Muscle layer of duodenum (tissue), 2 donors: ENCODE measurements at regions not wholly inside any gene's neighbourhood (a gene's known extent, or its start where the extent isn't known, plus 50 kb on each side); places are given as distances from the start of the nearest gene placed in this dataset.

Experiments
- H3K27ac ChIP-seq: one replicate; pipeline ENCODE4 v1.7.0; 2013; ENCODE audit warnings: mild to moderate bottlenecking, low read length
- H3K27me3 ChIP-seq: one replicate; pipeline ENCODE4 v1.7.0; 2013; ENCODE audit warnings: low read depth, mild to moderate bottlenecking, control low read depth, low read length
- H3K36me3 ChIP-seq, 2 donors: one replicate each; pipeline ENCODE4 v1.7.0; 2013; ENCODE audit warnings: low read length in 2 of 2, control low read depth in 1 of 2, mild to moderate bottlenecking in 1 of 2; ENCODE audit not compliant: insufficient read depth in 2 of 2, control insufficient read depth in 1 of 2
- H3K4me1 ChIP-seq, 2 donors: one replicate each; pipeline ENCODE4 v1.7.0; 2013; ENCODE audit warnings: low read length in 2 of 2, mild to moderate bottlenecking in 2 of 2, control low read depth in 1 of 2, moderate library complexity in 1 of 2; ENCODE audit not compliant: insufficient read depth in 2 of 2, control insufficient read depth in 1 of 2
- H3K4me3 ChIP-seq, 2 donors: one replicate each; pipeline ENCODE4 v1.7.0; 2013; ENCODE audit warnings: low read length in 2 of 2, low read depth in 1 of 2, mild to moderate bottlenecking in 1 of 2
- H3K9me3 ChIP-seq, 2 donors: one replicate each; pipeline ENCODE4 v1.7.0; 2013; ENCODE audit warnings: low read length in 2 of 2, control low read depth in 1 of 2, mild to moderate bottlenecking in 1 of 2; ENCODE audit not compliant: control insufficient read depth in 1 of 2
- donor health status: healthy.

DNA sequence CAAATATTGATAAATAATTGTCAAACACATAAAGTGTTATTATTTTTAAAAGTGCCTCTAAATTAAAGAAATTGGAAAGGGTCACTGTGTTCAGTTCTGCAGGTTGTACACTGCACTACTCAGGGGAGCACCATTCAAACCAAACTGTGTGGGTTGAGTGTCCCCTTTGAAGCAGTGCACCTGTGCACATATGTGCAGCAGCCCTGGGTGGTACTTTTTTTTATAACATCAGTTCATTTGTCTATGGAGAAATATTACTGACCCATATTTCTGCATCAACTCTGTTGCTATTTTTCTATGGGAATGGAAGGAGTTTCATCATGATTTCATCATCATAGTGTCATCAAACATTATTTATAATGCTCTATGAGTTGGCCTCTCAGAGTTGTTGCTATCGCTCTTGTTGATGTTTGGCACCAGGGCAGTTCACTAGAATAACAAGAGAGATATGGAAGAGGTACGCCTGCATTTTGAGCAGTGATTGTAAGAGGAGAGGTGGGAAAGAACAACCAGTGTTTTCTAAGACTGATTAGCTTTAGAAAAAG is 457.6 kb downstream of the TFAP2A start:
- Histone ChIP-seq H3K4me3 (no peak overlapping the region), H3K27me3 (no peaks in the 10 kb centered on the region), H3K27ac (no peak overlapping the region), H3K36me3 (no peaks in the 10 kb centered on the region), H3K4me1 (no peaks in the 10 kb centered on the region), H3K9me3 (no peaks in the 10 kb centered on the region)

DNA sequence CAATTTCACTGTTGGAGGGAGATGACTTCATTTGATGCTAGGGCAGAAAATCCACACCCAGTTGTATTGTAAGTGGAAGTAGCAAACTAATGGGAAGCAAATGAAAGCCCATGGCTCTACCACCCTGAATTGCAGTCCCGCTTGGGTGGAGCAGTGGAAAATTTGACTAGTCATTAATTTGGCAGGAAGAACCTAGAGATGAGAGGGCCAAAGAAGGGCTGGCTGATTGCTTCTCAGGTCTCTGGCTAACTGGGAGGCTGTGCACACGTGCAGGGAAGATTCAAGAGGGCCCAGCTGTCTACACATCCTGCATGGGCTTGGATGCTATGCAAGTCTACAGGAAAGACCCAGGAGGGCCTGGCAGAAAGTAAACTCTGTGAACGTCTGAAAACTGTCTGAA is 466.2 kb downstream of the TFAP2A start:
- H3K27me3 ChIP-seq = no peaks in the 10 kb centered on the region
- no peaks in the 10 kb centered on the region for H3K4me1 ChIP-seq
- H3K27ac ChIP-seq = no peak overlapping the region
- H3K9me3 ChIP-seq = no peaks in the 10 kb centered on the region
- no peaks in the 10 kb centered on the region for H3K36me3 ChIP-seq
- no peak overlapping the region for H3K4me3 ChIP-seq

DNA sequence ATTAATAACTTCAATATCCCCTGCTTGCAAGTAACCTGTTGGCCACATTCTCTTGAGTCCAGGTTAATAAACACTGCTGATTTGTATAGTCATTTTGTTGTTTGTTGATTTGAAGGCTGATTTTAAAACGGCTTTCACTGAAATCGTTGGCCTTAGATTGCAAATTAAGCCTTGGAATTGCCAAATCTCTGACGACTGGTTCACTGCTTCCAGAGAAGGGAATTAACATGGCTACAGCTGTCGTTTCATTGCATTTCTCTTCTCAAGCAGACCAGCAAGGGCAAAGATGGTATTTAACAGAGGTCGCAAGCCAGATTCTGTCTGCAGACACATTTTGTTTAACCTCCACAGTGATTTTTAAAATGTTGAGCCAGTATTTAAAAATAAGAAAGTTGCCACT is 470.9 kb downstream of the TFAP2A start:
- no peak overlapping the region for H3K27ac ChIP-seq

DNA sequence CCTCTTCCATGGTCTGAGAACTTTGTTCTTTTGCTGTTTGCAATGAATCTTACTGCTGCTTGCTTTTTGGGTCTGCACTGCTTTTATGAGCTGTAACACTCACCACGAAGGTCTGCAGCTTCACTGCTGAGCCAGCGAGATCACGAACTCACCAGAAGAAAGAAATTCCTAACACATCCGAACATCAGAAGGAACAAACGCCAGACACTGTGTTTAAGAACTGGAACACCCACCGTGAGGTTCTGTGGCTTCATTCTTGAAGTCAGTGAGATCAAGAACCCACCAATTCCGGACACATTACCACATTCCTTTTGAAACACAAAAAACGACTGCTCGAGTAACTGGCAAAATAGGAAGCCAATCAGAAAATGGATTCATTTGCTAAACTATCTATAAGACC is 471.8 kb downstream of the TFAP2A start:
- H3K27ac ChIP-seq = no peak overlapping the region
- H3K4me1 ChIP-seq = no peaks in the 10 kb centered on the region
- H3K36me3 ChIP-seq = no peaks in the 10 kb centered on the region
- H3K4me3 ChIP-seq = no peak overlapping the region
- no peaks in the 10 kb centered on the region for H3K9me3 ChIP-seq
- H3K27me3 ChIP-seq = no peaks in the 10 kb centered on the region

More for the DNA sequence above, 470.9 kb downstream of the TFAP2A start:
- H3K27me3 ChIP-seq = no peaks in the 10 kb centered on the region
- no peak overlapping the region for H3K4me3 ChIP-seq
- no peaks in the 10 kb centered on the region for H3K4me1 ChIP-seq
- H3K9me3 ChIP-seq = no peaks in the 10 kb centered on the region
- H3K36me3 ChIP-seq = no peaks in the 10 kb centered on the region

DNA sequence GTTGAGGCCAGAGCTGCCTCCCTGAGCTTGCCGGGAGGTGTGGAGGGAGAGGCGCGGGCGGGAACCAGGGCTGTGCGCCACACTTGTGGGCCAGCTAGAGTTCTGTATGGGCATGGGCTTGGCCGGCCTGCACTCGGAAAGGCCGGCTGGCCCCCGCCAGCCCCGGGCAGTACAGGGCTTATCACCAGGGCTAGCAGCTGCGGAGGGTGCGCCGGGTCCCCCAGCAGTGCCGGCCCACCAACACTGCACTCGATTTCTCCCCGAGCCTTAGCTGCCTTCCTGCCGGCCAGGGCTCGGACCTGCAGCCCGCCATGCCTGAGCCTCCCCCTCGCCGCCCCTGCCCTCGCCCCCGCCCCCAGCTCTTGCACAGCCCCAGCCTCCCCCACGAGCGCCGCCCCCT is 472.7 kb downstream of the TFAP2A start:
- Histone ChIP-seq H3K4me1 (no peaks in the 10 kb centered on the region), H3K27ac (no peak overlapping the region), H3K4me3 (no peak overlapping the region), H3K9me3 (no peaks in the 10 kb centered on the region), H3K27me3 (no peaks in the 10 kb centered on the region), H3K36me3 (no peaks in the 10 kb centered on the region)

DNA sequence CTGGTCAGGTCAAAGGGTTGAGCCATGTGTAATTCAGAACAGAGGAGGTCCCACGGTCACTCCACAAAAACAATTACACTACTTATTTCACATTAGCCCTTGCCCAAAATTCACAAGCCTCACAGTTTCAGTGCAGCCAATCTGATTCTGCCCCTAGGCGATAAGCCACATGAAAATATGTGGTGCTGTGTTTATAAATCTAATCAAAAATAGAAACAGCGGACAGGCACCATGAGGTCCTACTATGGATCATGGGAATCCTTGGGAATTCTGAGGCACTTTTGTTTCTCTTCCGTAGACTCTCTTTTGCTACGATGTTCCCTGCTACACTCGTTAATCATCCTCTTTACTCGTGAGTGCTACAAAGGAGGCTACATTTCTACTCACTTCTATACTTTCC is 476.1 kb downstream of the TFAP2A start:
- Histone ChIP-seq H3K4me1 (no peaks in the 10 kb centered on the region), H3K36me3 (no peaks in the 10 kb centered on the region), H3K27me3 (no peaks in the 10 kb centered on the region), H3K4me3 (no peak overlapping the region), H3K9me3 (no peaks in the 10 kb centered on the region), H3K27ac (no peak overlapping the region)

DNA sequence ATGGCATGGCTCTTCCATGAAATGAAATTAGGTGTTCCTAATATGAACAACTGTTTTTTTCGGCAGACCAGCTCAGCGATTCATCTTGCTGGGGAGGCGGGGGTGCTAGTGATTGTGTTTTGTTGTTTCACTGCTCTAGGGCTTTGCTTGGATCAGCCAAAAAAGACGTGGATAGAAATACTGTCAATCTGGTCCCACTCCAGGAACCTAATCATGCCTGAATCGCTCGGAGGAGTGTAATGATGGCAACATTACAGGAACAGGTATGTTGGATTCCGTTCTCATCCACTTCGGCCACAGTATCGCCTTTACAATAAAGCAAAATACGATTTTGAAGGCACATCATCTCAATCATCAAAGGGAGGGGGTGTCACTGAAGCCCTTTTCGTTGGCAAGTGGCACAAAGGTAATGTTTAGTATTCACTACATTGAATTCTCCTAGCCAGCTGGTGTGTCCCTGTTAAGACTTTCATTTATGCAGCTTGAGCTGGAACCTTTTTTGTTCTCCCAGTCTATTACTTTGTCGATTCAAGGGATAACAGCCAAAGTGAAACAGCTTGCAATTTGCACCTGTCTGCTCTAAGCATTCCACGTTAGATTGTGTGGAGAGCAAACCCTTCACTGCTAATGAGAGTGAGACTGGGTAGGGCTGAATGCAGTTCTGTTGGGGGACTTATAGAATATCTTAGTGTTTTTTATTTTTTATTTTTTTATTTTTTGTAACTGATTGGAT is 477.7 kb downstream of the TFAP2A start:
- no peak overlapping the region for H3K27ac ChIP-seq
- H3K4me1 ChIP-seq = no peaks in the 10 kb centered on the region
- H3K9me3 ChIP-seq = no peaks in the 10 kb centered on the region
- no peak overlapping the region for H3K4me3 ChIP-seq
- H3K27me3 ChIP-seq = no peaks in the 10 kb centered on the region
- no peaks in the 10 kb centered on the region for H3K36me3 ChIP-seq

DNA sequence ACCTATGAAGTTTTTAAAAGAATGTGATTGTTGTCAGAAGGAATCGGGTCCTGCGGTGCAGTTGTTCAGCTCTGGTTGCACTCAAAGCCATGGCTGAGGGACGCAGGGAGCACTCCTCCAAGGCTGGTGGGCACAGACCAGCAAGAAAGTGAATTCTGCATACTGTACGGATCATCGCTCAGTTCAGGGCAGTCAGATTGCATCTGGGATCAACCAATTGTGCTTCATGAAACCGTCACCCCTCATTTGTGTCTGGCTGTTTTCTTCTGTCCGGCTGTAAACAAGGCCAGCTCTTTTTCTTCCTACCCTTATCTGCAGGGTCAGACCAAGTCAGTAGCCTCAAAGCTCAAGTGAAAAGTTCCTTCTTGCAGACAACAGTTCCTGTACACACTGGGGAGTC is 478.3 kb downstream of the TFAP2A start:
- Histone ChIP-seq H3K36me3 (no peaks in the 10 kb centered on the region), H3K9me3 (no peaks in the 10 kb centered on the region), H3K4me1 (no peaks in the 10 kb centered on the region), H3K4me3 (no peak overlapping the region), H3K27me3 (no peaks in the 10 kb centered on the region), H3K27ac (no peak overlapping the region)

DNA sequence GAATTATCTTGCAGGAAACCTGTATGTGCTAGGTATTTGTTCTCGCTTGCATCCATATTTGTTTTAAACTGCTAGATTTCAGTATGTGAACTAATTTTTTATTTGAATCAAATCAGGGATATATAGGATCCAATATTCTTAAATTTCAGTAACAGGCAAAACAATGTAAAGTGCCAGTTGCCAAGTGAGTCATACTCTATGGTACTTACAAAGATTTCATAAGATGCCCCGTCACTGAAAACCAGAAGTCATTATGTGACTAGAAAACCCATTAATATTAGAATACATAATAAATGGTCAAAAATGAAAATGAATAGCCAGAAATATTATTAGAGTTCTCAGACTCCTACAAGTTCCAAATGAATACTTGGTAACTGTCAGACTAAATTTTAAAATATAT is 481.2 kb downstream of the TFAP2A start:
- Histone ChIP-seq H3K9me3 (peaks cover 0 to 3% of the 10 kb centered on the region in 2 donors), H3K4me3 (no peak overlapping the region)

DNA sequence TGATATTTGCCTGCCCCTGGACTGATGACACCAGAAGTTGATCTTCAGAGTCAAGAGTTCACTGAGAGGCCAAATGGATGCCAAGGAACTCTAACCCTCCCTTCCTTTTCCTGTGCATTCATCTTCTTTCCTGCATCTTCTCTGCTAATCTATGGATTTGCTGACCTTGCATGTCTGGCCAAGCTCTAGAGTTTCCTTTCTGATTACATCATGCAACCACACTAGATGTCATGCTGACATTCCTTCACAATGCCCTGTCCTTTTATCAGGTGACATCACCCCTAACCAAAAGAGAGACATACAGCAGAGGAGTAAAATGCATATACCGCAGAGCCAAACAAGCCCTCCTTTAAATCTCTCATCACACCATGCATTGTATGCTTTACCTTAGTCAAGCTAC is 487.6 kb downstream of the TFAP2A start:
- Histone ChIP-seq H3K9me3 (peaks cover 0 to 3% of the 10 kb centered on the region in 2 donors), H3K36me3 (no peaks in the 10 kb centered on the region), H3K4me1 (no peaks in the 10 kb centered on the region), H3K27me3 (no peaks in the 10 kb centered on the region), H3K27ac (no peak overlapping the region), H3K4me3 (no peak overlapping the region)

More for the DNA sequence above, 481.2 kb downstream of the TFAP2A start:
- Histone ChIP-seq H3K4me1 (no peaks in the 10 kb centered on the region), H3K36me3 (no peaks in the 10 kb centered on the region), H3K27me3 (no peaks in the 10 kb centered on the region), H3K27ac (no peak overlapping the region)

DNA sequence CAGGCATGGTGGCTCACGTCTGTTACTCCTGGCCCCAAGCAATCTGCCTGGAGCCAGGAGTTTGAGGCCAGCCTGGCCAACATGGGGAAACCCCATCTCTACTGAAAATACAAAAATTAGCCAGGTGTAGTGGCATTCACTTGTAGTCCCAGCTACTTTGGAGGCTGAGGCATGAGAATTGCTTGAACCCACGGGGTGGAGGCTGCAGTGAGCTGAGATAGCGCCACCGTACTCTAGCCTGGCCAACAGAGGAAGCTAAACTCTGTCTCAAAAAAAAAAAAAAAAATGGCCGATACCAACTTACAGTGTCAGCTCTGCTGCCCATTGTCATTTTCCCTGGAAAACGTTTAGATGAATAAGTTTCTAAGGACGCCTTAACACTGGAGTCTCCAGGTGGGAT is 489.9 kb downstream of the TFAP2A start:
- Histone ChIP-seq H3K27me3 (no peaks in the 10 kb centered on the region), H3K4me3 (no peak overlapping the region), H3K27ac (no peak overlapping the region), H3K9me3 (no peaks in the 10 kb centered on the region), H3K4me1 (no peaks in the 10 kb centered on the region), H3K36me3 (no peaks in the 10 kb centered on the region)

DNA sequence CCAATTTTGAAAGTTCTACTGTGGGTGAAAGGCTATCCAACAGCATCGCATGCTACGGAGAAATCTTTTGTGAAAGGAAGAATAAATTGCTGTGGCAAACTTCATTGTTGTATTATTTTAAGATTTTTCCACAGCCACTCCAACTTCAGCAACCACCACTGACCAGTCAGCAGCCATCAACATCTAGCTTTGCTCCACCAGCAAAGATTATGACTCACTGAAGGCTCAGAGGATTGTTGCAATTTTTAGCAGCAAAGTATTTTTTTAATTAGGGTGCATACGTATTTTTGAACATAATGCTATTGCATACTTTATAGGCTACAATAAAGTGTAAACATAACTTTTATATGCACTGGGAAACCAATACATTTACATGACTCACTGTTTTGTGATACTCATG is 493.5 kb downstream of the TFAP2A start:
- no peaks in the 10 kb centered on the region for H3K9me3 ChIP-seq
- H3K27ac ChIP-seq = no peak overlapping the region
- no peaks in the 10 kb centered on the region for H3K27me3 ChIP-seq
- H3K36me3 ChIP-seq = no peaks in the 10 kb centered on the region
- no peaks in the 10 kb centered on the region for H3K4me1 ChIP-seq
- no peak overlapping the region for H3K4me3 ChIP-seq
